Activated CD4-positive, CD25-positive, alpha-beta regulatory T cell (primary cell): ENCODE measurements at regions not wholly inside any gene's neighbourhood (a gene's known extent, or its start where the extent isn't known, plus 50 kb on each side); places are given as distances from the start of the nearest gene placed in this dataset.

ENCODE experiments used
- DNase-seq, 4 experiments: peaks; one replicate each; lab custom pipeline; 2025; lab: John Stamatoyannopoulos, UW

DNA sequence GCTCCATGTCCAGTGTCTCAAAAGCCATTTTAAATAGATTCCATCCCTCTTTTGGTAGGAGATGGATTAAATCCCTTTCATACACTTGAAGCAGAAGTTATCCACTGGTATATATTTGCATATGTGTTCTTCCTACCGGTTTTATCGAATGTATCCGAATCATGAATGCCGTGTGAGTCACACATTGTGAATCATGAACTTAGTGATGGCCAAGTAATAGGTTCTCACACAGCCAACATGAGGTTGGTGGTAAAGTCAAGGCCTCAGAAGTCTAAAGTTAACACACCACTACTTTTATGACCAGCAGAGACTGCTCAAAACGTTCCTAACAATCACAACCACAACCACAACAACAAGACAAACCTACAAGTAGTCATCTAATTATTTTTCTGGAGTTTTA lies 345.5 kb downstream of the THBS2 start:
- DNase-seq: no peak

DNA sequence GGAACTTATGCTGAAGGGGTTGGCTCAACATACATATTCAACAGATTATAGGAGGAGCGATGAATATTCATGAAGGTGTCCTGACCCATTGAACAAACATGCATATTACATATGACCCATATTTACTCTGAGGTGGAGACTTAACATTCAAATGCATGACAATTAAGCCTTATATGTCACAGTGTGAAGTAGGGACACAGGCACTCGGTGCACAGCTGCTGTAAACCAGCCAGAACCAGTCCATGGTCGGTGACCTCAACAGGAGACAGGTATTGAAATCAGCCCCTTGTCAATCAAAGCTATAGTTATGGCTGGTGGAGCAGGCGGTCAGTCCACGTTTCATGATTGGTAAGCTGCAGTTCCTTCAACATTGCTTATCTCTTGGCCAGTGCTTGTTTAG lies 347.3 kb downstream of the THBS2 start:
- DNase-seq: no peak

DNA sequence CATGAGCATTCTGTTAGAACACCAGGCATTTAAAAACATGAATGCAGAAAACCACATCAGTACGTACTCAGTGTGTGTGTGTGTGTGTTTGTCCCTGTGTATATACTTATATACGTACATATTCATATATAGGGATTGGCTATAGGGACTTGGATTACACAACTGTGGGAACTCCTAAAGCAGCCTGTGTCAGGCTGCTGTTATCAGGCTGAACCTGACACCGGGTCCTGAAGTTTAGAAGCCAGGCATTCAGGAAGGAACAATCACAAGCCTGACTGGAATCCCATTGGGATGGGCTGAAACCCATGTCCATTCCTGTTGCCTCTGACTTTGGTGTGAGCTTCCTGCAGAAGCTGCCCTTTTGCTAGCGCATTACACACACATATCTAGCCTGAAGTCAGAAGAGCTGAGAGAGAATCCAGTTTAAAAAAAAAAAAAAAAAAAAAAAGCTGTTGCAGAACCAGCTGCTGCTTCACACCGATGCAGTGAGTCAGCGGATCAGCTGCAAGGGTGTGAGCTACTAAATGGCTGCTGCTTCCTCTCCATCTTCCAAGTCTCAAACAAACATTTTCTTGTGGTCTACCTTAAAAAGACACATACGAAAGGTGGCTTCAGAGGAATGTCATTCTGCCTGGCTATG lies 348.1 kb downstream of the THBS2 start:
- DNase-seq: no peak

DNA sequence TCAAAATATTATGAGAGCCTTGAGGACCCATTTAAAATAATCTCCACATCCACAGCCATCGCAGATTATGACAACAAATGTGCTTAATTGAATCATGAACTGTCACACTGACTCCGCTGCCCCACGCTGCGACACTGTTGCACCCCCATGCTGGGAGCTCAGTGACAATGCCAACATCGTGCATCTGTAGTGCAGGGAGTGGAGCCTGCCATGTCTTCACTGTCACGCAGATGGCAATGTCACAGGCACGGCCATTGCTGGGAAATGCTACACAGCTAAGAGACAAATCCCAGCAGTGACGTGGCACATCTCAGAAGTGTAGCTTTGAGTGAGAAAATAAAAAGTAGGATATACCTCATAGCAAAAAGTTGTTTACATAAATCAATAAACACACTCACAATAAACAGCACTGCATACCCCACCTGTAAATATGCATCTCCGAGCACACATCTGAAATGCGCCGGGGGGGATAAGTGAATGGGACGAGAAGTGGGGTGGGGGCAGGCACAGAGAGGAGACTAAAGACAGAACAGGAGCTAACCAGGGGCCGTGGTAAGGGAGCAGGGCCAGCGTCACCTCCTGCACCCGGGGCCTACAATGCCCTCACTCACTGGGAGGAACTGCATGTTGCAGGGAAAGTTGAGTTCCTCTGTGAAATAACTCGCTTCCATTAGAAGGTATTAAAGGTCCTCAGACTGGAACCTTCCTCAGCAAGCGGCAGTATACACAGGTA lies 349.9 kb downstream of the THBS2 start:
- DNase-seq: no peak

DNA sequence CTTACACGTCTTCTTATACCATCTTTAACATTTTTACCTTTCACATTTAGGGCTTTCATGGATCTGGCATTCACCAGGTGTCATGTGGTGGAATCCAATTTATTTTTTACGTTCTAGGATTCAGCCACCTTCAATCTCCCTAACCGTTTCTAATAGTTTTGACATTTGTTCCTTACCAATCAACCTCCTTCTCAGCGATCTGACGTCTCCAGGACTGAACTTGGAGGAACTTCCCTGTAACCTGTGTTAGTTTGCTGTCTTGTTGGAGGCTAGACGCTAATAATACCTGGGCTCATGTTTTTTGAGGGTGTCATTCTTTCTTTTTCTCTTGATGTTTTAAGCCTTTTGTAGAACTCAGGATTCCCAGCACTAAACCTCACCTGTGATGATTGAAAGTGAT lies 351.6 kb downstream of the THBS2 start:
- DNase-seq: no peak

DNA sequence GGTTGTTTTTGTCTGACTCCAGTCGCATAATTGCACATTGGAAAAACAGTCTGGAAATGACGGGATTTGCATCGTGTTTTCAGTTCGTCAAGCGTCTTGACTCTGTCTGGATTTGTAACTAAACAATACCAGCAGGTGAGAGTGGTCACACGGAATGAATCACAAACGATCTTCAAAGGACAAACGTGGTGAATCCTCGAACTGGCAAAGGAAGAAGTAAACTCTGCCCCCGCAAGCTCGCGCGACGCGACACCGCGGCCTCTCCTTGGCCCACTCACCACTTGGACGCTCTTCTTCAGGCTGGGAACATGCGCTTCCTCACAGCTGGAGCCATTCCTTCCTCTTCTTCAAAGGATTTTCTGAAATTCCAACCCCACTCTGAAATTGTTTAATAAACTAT lies 352.6 kb downstream of the THBS2 start:
- DNase-seq: no peak

DNA sequence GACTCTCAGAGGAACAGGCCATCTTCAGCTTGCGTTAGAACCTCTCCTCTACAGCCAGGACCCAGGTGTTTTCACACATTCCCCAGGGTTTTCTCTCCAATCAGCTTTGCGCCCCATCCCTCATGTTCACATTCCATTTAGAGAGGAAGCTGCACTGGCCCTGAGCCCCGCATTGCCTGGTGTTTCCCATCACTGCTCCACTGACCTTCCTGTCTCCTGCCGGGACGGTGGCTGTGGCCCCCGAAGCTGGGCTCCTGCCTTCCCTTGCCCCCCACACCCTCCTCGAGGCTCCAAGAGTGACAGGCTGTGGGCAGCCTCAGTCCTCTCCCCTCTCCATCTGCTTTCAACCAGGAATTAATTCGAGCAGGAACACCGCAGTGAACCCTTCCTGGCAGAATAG lies 357.3 kb downstream of the THBS2 start:
- DNase-seq: no peak

DNA sequence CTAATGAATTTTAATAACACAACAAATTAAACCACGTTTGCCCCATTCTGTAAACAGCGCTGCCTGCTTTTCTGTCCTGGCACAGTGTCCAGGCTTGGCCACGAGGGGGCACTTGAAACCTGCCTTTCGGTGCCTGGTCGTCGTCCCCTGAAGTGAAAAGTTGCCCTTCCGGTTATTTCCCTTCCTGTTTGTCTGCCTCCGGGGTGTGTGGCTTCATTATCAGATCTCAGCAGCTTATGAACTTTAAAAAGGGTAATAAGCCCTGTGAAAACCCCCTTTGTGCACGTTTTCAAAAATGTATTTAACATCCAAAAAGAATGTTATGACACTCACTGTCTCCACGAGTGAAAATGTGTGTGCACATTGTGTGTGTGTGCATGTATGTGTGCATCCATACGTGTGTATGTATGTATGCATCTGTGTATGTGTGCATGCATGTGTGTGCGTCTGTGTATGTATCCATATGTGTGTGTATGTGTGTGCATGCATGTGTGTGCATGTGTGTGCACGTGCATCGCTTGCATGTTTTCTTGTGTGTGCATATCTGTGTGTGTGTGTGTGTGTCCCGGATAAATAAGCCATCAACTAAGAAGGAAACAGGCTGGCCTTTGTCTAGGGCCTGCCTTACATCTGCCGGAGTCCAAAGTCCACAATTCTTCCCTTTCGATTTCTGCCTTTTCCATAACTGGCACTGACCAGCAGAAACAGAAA lies 358.4 kb downstream of the THBS2 start:
- DNase-seq: peak; percentile 42 to 68 (median 58)

DNA sequence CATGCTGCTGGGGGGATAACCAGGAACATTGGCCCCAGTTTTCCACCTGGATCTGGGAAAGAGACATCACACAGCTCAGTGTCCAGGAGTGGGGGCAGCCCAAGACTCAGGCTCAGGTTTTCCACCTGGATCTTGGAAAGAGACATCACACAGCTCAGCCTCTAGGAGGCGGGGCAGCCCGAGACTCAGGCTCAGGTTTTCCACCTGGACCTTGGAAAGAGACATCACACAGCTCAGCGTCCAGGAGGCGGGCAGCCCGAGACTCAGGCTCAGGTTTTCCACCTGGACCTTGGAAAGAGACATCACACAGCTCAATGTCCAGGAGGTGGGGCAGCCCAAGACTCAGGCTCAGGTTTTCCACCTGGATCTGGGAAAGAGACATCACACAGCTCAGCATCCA lies 361.6 kb downstream of the THBS2 start:
- DNase-seq: no peak

DNA sequence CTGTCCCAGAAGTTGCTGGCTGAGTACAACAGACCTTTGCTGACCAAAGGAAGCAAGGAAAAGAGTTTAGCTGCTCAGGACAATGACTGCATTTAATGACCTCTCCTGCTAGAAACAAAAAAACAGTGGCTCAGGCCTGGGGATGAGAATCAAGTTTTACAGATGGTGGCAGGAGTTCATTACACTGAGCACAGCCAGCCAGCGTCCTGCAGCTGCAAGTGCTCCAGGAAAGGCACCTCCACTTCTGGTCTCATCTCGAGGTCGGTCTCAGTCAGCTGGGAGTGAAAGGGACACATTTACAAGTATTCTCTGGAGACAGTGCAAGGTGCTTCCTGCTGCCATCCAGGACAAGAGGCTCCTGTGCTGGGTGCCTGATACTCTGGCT lies 362.7 kb downstream of the THBS2 start:
- DNase-seq: no peak

DNA sequence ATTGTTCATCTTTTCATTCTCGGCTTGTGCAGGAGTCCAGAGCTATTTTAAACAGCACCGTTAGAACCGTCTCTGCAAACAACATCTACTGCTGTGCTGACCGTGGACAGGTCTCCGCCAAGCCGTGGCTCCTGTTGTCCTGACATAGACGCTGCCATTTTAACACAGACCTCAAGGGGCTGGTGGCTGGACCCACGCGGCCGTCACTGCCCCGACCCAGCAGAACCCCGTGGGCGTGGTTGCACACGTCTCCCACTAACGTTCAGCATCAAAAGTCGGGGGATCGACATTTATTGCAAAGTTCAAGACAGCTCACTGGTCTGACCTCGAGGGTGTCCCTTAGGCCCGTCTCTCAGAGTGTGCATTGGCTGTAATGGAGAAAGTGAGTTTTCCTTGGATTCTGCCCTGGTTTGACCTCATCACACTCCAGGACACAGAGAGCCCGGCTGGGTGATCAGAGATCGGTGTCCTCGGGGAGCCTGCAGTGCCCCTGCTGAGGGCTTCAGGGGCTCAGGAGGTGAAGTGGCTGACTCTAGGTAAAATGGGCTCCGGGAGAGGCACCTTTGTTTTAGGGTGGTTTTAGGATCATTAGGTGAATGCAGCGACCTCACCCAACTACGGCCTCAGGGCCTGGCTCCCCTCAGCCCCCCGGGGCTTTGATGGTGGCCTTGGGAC lies 363.2 kb downstream of the THBS2 start:
- no peak for DNase-seq

DNA sequence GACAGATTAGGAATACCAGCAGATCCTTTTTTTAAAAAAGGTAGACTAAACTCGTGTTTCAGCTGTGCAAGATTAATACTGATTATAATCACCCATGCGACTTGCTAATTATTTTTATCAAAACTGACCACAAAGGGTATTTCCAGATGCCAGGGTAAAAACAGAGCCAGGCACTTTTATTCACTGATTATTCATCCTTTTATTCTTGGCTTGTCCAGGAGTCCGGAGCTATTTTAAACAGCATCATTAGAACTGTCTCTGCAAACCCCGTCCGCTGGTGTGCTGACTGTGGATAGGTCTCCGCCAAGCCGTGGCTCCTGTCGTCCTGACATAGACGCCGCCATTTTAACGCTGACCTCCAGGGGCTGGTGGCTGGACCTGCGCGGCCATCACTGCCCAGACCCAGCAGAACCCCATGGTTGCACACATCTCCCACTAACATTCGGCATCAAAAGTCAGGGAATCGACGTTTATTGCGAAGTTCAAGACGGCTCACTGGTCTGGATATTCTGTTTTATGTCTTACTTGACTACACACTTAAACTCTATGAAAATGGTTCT lies 364.8 kb downstream of the THBS2 start:
- no peak for DNase-seq

DNA sequence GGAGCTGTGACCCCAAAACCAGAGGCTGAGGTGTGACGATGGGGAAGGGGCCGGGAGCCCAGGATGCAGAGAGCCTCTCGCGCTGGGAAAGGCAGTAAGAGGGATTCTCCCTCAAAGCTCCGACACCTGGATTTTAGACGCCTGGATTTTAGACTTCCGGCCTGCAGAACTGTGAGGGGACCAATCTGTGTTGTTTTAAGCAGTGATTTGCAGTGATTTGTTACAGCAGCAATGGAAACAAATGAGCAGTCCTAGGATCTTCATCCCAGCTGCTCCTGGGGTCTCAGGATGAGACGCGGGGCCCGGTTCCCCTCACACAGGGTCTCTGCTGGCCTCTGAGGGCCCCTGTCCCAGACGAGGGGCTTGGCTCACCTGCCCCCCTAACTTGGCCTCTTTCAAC lies 365.5 kb downstream of the THBS2 start:
- DNase-seq: no peak

DNA sequence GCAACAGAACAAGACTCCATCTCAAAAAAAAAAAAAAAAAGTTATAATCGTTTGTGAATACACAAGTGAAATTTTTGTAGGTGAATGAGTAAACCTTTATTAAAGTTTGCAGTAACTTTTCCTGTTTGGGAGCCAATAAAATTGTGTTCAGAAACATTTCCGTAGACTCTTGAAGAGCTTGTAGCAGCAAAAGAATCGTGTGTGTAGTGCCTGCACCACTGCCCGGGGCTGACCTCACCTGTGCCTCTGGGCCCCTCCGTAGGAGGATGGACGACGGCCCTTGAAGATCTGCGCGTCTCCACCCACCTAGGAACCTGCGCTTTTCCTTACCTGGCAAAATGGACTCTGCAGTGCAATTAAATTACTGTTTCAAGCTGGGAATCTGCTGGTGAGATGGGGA lies 366.0 kb downstream of the THBS2 start:
- DNase-seq: no peak

DNA sequence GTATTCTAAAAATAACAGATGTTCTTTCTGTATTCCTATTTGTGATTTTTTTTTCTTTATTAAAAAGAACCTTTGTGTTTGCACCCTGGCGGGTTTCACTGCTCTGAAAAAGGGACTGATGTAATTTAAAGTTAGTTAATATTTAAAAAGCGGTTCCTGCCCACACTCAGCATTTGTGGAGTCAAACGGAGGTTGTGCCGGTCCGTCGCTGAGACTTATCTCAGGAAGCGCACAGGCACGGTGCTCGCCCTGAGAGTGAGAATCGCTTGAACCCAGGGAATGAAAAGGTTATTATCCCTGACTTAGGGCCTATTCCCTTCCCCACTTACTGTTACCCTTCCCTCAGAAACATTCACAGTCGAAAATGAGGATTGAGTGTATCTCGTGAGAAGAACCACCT lies 366.7 kb downstream of the THBS2 start:
- no peak for DNase-seq

DNA sequence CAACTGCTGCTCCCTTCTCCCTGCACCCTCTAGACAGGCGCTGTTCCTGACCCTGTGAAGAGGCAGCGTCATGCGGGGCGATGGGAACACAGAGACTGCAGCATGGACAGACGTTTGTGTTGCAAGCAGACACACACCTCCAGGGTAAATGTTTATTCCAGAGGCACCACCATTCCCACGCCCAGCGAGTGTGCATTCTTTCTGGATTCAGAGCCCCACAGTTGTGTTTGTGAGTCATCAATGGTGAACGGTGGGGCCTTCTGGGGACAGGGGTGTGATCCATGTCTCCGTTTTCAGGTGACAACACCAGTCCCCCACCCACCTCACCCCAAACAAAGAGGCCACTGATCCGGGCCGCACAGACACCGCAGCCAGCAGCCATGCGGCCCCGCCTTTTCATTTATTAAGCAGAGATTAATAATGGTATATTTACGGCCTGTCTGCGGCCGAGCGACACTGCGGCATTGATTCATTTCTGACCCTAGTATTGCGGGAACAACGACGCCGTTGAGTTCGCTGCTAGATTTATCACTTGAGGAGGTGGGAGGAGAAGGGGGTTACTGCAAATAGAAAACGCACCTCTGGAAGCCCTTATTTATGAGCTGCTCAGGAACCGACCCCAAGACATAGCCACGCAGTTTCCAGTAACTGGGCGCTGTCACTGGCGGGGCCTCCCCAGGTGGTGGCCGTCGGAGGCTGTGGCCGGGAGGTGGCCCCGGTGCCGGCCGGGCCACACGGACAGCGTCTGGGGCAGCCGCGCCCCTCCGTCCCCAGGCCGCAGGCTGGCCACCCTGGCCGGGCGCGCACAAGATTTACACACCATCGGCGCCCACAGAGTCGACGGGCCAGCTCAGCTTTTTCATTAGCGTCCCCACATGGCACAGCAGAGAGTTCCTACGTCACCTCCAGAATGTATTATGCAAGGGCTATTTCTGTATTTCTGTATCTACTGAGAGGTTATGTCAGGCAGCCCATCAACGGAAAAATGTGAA lies 367.6 kb downstream of the THBS2 start:
- no peak for DNase-seq

DNA sequence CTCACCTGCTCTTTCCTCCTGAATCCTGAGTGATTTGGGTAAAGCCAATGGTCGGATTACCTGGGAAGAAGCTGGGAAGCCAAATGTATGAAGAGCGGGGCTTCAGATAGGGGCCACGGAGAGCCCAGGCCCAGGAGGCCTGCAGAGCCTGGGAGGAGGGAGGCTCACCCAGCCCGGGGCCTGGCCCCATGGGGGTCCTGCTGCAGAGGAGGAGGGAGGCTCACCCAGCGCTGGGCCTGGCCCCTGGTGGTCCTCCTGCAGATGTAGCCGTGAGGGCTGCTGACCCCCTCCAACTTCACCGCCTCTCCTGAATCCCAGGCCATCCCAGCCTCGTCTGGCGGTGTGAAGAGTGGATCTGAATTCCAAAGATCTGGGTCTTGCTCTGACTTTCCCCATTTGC lies 368.4 kb downstream of the THBS2 start:
- no peak for DNase-seq

DNA sequence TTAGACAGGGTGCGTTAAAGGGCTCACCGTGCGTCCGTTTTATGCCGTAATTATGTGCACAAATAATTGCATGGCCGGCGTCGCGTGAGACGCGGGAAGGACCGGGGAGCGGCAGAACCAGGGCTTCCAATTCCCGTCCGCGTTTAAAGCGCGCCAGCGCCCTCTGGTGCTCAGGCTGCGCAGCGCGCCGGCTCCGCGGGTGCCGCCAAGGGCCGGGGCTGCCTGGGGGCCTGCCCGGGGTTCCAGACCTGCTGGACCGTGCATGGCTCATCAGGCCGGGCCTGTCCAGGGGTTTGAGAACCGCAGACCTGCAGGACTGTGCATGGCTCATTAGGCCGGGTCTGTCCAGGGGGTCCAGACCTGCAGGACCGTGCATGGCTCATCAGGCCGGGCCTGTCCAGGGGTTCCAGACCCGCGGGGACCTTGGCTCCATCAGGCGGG lies 369.0 kb downstream of the THBS2 start:
- peak; percentile 47 to 64 (median 56) for DNase-seq

DNA sequence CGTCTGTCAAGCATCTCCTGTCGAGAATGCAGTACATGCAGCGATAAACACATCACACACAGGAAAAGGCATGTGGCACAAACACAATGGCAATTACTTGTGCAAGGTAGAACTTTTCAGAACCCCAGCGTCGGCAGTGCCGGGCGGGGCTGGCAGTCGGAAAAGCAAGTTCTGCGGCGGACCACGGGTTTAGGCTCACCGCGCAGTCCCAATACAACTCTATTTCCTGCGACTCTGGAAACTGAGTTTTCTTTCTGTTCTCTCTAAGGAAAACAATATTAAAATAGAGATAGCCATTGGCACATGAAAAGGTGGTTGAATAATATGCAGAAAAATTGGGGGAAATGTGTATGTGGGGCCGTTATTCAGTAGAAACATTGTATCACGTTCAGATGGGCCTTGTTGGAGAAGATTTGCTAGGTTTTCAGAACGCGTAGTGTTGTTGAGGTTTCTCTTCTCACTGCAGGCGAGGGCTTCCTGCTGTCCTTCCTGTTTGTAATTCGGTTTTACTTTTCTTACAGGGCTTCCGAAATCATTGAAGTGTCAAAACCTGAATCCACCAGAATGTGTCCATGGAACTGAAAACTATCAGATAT lies 369.5 kb downstream of the THBS2 start:
- no peak for DNase-seq

DNA sequence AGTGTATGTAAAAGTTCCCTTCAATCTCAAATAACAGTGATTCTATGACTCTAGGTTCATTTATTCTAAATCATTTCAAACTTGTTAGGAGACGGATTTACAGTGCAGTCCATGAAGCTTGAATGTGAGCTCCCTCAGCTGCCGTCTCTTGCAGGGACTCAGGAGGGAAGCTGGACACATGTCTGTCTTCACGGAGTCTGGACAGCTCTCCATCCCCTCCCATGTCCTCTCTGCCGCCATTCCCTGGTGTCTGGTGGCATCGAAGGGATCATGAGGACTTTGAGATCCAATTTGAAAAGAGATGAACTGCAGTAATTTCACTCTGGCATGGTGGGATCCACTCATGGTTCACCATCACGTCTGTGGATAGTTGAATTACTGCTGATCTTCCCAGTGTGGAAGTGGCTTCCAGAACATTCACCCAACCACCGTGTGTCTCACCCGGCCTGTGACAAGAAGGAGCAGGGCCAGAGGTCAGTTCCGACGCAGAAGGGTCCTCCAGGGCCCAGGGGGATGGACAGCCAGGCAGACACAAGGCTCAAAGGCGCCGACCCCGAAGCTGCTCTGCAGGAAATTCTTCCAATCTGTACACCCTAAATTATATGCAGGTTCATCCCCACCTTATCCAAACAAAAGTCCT lies 370.1 kb downstream of the THBS2 start:
- no peak for DNase-seq
